Epithelial cell of proximal tubule (primary cell): ENCODE measurements at regions not wholly inside any gene's neighbourhood (a gene's known extent, or its start where the extent isn't known, plus 50 kb on each side); places are given as distances from the start of the nearest gene placed in this dataset.
"Not testable (repeated sequence)": the region's sequence is repeated elsewhere in the genome, so short reads cannot be mapped to it uniquely, and the experiment has no call there.

Experiments
- DNase-seq: peaks from one replicate; pipeline ENCODE4 v3.0.0-alpha.2; 2011; ENCODE audit warnings: low read depth
- H3K4me3 ChIP-seq: 2 replicates; pipeline ENCODE4 v1.5.1; 2011; ENCODE audit warnings: low read depth, mild to moderate bottlenecking, low read length
- CTCF ChIP-seq: conservative IDR thresholded peaks from 2 replicates; pipeline ENCODE4 v1.5.1; 2012; ENCODE audit warnings: low read depth, mild to moderate bottlenecking, low read length

- TF ChIP-seq CTCF: no peak
- no peak for DNase-seq
- no peak overlapping the region for H3K4me3 ChIP-seq
Measured at GRCh38 chrX:17987783-17988182, 126.7 kb upstream of the RAI2 start.

DNA sequence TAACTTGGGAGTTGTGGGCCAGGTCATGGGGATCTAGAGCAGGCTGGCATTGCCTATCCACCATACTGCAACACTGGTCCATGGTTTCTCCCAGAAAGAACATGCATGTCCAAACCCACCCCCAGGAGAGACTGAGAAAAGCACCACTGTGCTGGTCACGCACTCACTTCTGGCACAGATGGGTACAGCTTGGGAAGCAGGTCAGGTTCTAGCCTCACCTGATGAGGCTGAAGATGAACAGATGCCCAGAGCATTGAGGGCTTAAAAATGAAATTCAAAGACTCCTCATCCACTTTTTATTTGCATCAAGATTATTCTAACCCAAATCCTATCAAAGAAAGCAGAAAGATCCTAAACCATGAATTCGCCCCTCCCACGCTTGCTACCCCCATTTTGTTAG is 125.9 kb upstream of the RAI2 start:
- no peak for DNase-seq
- no peak for TF ChIP-seq CTCF
- no peak overlapping the region for H3K4me3 ChIP-seq

DNA sequence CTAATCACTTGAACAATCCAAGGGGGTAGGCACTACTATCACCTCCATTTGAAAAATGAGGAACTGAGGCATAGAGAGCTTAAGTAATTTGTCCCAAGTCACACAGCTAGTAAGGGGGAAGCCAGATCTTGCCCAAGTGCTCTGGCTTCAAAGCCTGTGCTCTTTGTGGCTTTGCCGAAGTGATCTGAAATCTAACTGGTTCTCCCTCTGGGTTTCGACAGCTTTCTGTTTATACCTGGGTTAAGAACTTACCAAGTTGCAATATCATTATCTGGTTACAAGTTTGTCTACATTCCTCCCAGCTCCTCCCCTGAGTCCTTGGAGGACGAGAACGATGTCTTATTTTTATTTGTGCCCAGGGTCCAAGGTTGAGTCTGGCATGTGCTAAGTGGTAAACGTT is 125.3 kb upstream of the RAI2 start:
- no peak overlapping the region for H3K4me3 ChIP-seq
- TF ChIP-seq CTCF: no peak
- no peak for DNase-seq

GRCh38 chrX:17984415-17984814 is 123.3 kb upstream of the RAI2 start:
- TF ChIP-seq CTCF: no peak
- H3K4me3 ChIP-seq: no peak overlapping the region
- no peak for DNase-seq

DNA sequence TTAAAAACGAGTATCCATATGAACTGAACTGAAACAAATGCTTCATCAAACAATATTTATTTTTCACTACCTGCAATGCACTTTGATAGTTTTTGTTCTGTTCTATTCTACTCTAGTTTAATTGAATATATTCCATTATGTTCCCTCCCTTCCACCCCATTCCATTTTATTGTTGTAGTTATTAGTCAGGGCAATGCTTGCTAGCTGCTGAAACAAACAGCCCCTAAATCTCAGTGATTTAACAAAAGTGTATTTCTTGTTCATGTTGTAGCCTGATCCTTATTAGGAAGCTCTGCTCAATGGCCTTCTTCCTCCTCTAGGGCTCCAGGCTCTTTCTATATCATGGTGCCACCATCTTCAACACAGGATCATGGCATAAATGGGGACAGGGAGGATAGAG is 122.3 kb upstream of the RAI2 start:
- TF ChIP-seq CTCF: no peak
- DNase-seq: no peak

DNA sequence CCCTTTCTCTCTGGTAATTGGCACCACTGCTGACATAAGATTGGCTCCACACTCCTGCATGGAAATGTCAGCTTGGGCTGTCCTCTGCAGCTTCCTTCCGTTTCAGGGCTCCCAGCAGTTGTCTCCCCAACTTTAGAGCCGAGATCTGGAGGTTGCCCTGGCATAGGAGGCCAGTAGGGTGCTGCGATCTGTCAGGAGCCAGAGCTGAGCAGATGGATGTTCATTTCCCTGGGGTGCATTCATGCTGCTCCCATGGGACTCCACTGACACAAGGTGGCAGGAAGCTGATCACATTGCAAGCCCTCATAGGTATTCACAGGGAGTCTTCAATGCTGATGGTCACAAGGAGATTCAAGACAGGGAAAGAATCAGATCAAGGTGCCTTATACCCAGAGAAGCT is 116.6 kb upstream of the RAI2 start:
- no peak for TF ChIP-seq CTCF
- DNase-seq: no peak
- no peak overlapping the region for H3K4me3 ChIP-seq

More for the DNA sequence above, 122.3 kb upstream of the RAI2 start:
- no peak overlapping the region for H3K4me3 ChIP-seq

DNA sequence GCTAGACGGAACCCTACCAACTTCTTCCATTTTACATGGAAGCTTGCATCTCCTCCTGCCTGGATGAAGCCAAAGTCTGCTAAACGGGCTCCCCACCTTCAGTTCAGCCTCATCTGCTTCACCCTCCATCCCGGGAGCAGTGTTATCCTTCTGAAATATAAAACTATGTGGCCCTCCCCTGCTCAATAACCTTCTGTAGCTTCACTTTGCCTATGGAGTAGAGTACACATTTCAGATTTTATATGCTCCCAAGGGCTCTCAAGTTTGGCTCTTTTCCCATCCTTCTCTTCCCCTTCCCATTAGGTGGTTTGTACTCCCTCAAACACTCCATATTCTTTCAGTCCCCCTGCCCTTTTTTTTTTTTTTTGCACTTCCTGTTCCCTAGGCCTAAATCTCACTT is 115.9 kb upstream of the RAI2 start:
- TF ChIP-seq CTCF: no peak
- H3K4me3 ChIP-seq: no peak overlapping the region
- DNase-seq: no peak

DNA sequence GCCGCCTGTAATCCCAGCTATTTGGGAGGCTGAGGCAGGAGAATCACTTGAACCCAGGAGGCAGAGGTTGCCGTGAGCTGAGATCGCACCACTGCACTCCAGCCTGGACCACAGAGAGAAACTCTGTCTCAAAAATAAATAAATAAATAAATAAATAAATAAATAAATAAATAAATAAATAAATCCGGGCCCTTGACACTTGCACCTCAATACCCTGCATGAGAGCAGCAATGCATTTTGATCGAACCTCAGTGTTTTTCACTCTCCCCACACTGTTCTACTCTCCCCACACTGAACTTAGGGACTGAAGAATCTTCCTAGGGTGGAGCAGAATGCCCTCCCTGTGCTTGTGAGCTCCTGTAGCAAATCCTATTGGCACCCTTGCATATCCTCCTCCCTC is 114.3 kb upstream of the RAI2 start:
- not testable (repeated sequence) for H3K4me3 ChIP-seq

More for the DNA sequence above, 114.3 kb upstream of the RAI2 start:
- DNase-seq: not testable (repeated sequence)
